ENCODE measurements at regions not wholly inside any gene's neighbourhood (a gene's known extent, or its start where the extent isn't known, plus 50 kb on each side); places are given as distances from the start of the nearest gene placed in this dataset.

GRCh38 chr9:106593201-106593600 is 269.8 kb upstream of the ZNF462 start:
- no peak for TF ChIP-seq EZH2 (IDR thresholded peaks at IDR 0.05; ENCODE audit: borderline replicate concordance, low read depth, low read length, severe bottlenecking)
- TF ChIP-seq, protein P1, sequence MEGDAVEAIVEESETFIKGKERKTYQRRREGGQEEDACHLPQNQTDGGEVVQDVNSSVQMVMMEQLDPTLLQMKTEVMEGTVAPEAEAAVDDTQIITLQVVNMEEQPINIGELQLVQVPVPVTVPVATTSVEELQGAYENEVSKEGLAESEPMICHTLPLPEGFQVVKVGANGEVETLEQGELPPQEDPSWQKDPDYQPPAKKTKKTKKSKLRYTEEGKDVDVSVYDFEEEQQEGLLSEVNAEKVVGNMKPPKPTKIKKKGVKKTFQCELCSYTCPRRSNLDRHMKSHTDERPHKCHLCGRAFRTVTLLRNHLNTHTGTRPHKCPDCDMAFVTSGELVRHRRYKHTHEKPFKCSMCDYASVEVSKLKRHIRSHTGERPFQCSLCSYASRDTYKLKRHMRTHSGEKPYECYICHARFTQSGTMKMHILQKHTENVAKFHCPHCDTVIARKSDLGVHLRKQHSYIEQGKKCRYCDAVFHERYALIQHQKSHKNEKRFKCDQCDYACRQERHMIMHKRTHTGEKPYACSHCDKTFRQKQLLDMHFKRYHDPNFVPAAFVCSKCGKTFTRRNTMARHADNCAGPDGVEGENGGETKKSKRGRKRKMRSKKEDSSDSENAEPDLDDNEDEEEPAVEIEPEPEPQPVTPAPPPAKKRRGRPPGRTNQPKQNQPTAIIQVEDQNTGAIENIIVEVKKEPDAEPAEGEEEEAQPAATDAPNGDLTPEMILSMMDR (IDR thresholded peaks at IDR 0.05; ENCODE audit: borderline replicate concordance, extremely low read depth, low read length, poor library complexity, severe bottlenecking): no peak

Data from DND-41 (cell line).